ENCODE measurements at regions not wholly inside any gene's neighbourhood (a gene's known extent, or its start where the extent isn't known, plus 50 kb on each side); places are given as distances from the start of the nearest gene placed in this dataset.
"Not testable (repeated sequence)": the region's sequence is repeated elsewhere in the genome, so short reads cannot be mapped to it uniquely, and the experiment has no call there.

DNA sequence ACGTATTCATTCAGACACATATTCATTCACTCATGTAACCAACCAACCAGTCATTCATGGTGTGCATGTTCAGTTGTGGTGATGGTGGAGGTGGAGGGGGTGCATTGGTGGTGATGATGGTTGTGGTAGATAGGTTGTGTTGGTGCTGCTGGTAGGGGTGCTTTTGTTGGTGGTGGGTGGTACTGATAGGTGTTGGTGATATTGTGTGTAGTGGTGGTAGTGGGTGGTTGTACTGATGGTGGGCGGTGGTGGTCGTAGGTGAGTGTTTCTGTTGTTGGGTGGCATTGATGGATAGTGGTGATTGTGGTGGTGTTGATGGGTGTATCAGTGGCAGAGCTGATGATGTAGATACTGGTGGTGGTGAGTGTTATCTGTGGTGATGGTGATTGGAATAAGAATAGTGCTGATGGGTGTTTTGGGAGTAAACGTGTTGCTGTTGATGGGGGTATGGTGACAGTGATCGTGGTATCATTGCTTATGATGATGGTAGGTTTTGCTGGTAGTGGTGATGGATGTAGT lies 59.8 kb upstream of the SHB start:
- H3K27me3 Mint-ChIP-seq: peaks cover 17% of the 10 kb centered on the region
- ChIA-PET CTCF (interaction anchor here (0.7 to 0.8 kb wide), 2 partner anchors 14 to 57 kb away, joined by 3 to 4 read pairs; no protein-coding TSS in a partner anchor), POLR2A (no interaction called here)
- H3K4me1 Mint-ChIP-seq: peaks cover 2% of the 10 kb centered on the region
- H3K4me3 Mint-ChIP-seq: no peak overlapping the region
- no peak overlapping the region for H3K27ac Mint-ChIP-seq
- intact Hi-C loops (cut with DNase I, micrococcal nuclease): no loop called here
- H3K9me3 Mint-ChIP-seq (ENCODE audit: low read depth): no peaks in the 10 kb centered on the region
- ATAC-seq (no peak), DNase-seq (no peak)
- H3K36me3 Mint-ChIP-seq (ENCODE audit: low read depth): no peaks in the 10 kb centered on the region

DNA sequence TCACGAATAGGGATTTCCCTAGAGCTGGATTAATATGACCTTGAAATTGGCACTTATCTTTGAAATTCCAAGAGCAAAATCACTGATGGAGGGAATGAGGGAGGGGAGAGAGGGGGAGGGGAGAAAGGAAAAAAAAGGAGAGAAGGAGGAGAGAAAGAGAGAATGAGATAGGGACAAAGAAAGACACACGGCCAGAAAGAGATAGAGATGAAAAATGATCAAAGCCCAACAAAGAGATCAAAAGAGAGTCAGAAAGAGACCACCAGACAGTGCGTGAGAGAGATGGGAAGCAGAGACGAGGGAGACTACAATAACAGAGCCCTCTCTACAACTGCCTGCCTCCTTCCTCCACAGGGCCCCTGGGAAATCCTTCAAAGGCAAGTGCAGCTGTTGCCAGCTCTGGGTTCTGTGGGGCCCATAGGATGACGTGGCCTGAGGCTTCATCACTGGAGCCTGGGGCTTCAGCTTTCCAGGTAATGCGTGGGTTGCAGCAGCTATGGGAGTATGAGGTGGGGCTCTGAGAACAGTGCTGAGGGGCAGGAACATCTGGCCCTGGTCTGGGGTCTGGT lies 58.3 kb upstream of the SHB start:
- Mint-ChIP-seq H3K27ac (no peak overlapping the region), H3K36me3 (ENCODE audit: low read depth) (no peaks in the 10 kb centered on the region), H3K4me3 (no peak overlapping the region), H3K27me3 (peaks cover 14% of the 10 kb centered on the region), H3K9me3 (ENCODE audit: low read depth) (no peaks in the 10 kb centered on the region), H3K4me1 (peaks cover 2% of the 10 kb centered on the region)
- POLR2A ChIA-PET: no interaction called here
- DNase-seq (peak; percentile 15), ATAC-seq (peak; percentile 19)
- CTCF ChIA-PET: no interaction called here
- intact Hi-C loops (cut with DNase I, micrococcal nuclease): no loop called here

DNA sequence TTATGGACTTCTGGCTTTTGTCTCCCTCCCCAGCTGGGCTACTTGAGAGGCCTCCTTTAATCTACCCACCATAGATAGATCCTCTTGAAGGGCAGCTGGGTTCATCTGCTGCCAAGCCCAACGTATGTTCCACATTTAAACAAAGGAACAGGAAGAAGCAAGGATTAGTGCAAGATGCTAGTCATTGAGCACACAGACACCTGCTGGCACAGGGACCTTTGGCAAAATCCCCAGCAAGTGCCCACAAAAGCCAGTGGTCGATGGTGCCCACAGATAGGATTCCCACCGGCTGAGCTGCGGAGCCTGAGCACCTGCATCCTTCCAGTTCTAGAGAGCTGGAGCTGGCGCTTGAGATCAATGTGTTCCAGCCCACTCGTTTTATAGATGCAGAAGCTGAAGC lies 57.7 kb upstream of the SHB start:
- peaks cover 14% of the 10 kb centered on the region for H3K27me3 Mint-ChIP-seq
- intact Hi-C loops (cut with DNase I, micrococcal nuclease): no loop called here
- ChIA-PET POLR2A (no interaction called here), CTCF (interaction anchor here (0.7 kb wide), 1 partner anchor 41 kb away, joined by 3 read pairs; no protein-coding TSS in a partner anchor)
- no peak overlapping the region for H3K4me3 Mint-ChIP-seq
- no peaks in the 10 kb centered on the region for H3K9me3 Mint-ChIP-seq (ENCODE audit: low read depth)
- no peak overlapping the region for H3K27ac Mint-ChIP-seq
- no peak for ATAC-seq
- H3K36me3 Mint-ChIP-seq (ENCODE audit: low read depth): no peaks in the 10 kb centered on the region
- peaks cover 2% of the 10 kb centered on the region for H3K4me1 Mint-ChIP-seq
- DNase-seq: no peak

DNA sequence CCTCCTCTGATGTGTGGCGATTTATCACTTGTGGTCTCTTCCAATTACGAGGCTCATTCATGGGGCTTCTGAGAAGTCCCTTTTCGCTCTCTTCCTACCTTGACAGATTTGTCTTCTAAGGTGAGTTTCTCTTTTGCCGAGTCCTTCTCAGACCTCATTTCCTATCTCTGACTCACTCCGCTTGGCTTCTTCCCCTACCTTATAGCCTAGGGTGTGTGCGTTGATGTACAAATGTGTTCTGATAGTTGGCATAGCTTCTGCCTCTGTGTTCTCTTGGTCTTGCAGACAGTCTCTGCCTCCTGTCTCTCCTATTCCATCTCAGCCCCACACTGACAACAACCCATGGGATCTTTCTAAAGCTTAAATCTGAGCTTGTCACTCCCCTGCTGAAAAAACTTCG lies 56.9 kb upstream of the SHB start:
- Mint-ChIP-seq H3K9me3 (ENCODE audit: low read depth) (no peaks in the 10 kb centered on the region), H3K27ac (no peak overlapping the region), H3K4me3 (no peak overlapping the region), H3K4me1 (peaks cover 2% of the 10 kb centered on the region), H3K27me3 (peaks cover 14% of the 10 kb centered on the region), H3K36me3 (ENCODE audit: low read depth) (no peaks in the 10 kb centered on the region)
- CTCF ChIA-PET: interaction anchor here (0.7 kb wide), 1 partner anchor 40 kb away, joined by 3 read pairs; no protein-coding TSS in a partner anchor
- intact Hi-C loops (cut with DNase I, micrococcal nuclease): no loop called here
- no peak for ATAC-seq
- POLR2A ChIA-PET: no interaction called here
- DNase-seq: no peak

DNA sequence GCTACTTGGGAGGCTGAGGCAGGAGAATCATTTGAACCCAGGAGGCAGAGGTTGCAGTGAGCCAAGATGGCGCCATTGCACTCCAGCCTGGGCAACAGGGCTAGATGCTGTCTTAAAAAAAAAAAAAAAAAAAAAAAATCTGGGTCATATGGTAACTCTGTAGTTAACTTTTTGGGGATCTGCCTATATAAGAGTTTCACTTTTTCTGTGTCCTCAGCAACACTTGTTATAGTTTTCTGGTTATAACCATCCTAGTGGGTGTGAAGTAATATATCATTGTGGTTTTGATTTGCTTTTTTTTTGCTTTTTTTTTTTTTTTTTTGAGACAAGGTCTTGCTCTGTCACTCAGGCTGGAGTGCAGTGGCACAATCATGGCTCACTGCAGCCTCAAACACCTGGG lies 54.3 kb upstream of the SHB start:
- H3K9me3 Mint-ChIP-seq (ENCODE audit: low read depth); H3K36me3 Mint-ChIP-seq (ENCODE audit: low read depth); H3K4me1 Mint-ChIP-seq; H3K4me3 Mint-ChIP-seq; DNase-seq; CTCF ChIA-PET; POLR2A ChIA-PET; ATAC-seq; intact Hi-C loops (cut with DNase I, micrococcal nuclease); H3K27ac Mint-ChIP-seq: not testable (repeated sequence)
- peaks cover 21% of the 10 kb centered on the region for H3K27me3 Mint-ChIP-seq

DNA sequence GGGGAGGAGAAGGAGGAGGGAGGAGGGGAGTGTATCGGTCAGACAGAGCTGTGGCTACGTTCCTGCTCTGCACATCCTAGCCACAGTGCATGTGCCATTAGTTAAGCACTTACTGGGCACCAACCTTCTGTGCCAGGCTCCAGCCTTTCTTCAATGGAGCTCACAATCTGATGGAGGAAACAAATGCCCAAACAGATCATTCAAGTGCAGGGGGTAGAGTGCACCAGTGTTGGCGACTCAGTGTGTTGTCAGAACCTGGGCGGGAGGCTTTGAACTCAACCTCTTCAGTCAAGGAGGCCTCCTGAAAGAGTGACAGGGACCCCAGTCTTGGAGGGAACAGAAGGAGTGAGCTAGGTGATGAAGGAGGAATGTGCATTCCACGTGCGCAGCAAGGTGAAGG lies 51.9 kb upstream of the SHB start:
- H3K27ac Mint-ChIP-seq: no peak overlapping the region
- no peak overlapping the region for H3K4me3 Mint-ChIP-seq
- CTCF ChIA-PET: interaction anchor here (0.7 to 1.1 kb wide), 2 partner anchors 11 to 208 kb away, joined by 3 read pairs; no protein-coding TSS in a partner anchor

DNA sequence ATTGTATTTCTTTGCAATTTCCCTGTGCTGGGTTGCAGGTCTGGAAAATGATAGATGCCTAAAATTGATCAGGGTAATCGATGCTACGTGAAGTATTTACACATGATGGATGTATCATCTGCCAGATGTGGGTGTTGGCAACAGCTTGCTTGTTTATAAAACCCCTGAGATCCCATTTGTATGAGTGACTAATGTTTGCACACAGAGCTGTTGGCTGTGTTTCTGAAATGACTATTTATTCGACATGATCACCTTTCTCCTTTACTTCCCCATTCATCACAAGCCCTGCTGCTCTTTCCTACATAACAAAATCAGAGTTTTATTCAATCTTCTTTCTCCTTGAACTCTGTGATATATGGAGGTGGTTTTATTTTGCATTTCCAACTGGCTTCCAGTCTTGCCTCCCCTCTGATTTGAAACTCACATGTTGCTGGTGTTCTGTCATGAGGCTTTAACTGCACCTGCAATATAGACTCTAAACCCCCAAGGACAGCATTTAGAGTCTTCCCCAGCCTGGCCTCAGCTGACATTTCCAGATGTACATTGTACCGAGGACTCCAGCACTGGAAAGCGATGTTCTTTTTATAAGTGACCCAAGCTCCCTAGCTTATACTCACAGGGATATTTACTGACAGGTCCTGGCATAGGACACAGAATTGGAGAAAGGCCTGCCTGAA lies 50.7 kb upstream of the SHB start:
- Mint-ChIP-seq H3K9me3 (ENCODE audit: low read depth) (no peaks in the 10 kb centered on the region), H3K36me3 (ENCODE audit: low read depth) (no peaks in the 10 kb centered on the region), H3K4me3 (no peak overlapping the region), H3K27ac (no peak overlapping the region), H3K4me1 (no peaks in the 10 kb centered on the region), H3K27me3 (peaks cover 15% of the 10 kb centered on the region)
- CTCF ChIA-PET: no interaction called here
- DNase-seq (no peak), ATAC-seq (no peak)
- POLR2A ChIA-PET: no interaction called here
- intact Hi-C loops (cut with DNase I, micrococcal nuclease): no loop called here

More for the DNA sequence above, 51.9 kb upstream of the SHB start:
- ATAC-seq (no peak), DNase-seq (no peak)
- Mint-ChIP-seq H3K9me3 (ENCODE audit: low read depth) (no peaks in the 10 kb centered on the region), H3K4me1 (no peaks in the 10 kb centered on the region), H3K36me3 (ENCODE audit: low read depth) (no peaks in the 10 kb centered on the region), H3K27me3 (peaks cover 13% of the 10 kb centered on the region)
- intact Hi-C loops (cut with DNase I, micrococcal nuclease): no loop called here
- POLR2A ChIA-PET: no interaction called here

DNA sequence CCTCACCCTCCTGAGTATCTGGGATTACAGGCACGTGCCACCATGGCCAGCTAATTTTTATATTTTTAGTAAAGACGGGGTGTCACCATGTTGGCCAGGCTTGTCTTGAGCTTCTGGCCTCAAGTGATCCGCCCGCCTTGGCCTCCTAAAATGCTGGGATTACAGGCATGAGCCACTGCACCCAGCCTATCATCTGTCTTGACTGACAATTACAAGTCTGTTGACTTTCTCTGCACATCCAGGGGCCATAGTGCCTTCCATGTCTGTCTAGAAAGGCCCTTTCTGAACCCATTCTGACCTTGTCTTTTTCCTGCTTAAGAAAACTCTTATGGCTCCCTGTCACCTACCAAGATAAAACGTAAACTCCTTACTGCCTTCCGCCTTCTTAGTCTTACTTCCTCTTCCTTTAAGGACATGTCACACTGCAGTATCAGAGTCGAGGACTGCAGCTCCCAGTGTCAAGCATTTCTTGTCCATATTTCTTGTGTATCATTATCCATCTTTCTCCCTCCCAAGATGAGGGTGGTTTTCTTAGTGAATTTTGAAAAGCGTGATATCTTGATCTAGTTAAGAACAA lies 49.9 kb upstream of the SHB start:
- peaks cover 12% of the 10 kb centered on the region for H3K27me3 Mint-ChIP-seq
- CTCF ChIA-PET: no interaction called here
- no peak overlapping the region for H3K4me3 Mint-ChIP-seq
- H3K27ac Mint-ChIP-seq: no peak overlapping the region
- H3K4me1 Mint-ChIP-seq: no peaks in the 10 kb centered on the region
- intact Hi-C loops (cut with DNase I, micrococcal nuclease): no loop called here
- DNase-seq (no peak), ATAC-seq (no peak)
- H3K9me3 Mint-ChIP-seq (ENCODE audit: low read depth): no peaks in the 10 kb centered on the region
- POLR2A ChIA-PET: interaction anchor here (0.6 kb wide), 1 partner anchor 214 kb away, joined by 3 read pairs; no protein-coding TSS in a partner anchor
- no peaks in the 10 kb centered on the region for H3K36me3 Mint-ChIP-seq (ENCODE audit: low read depth)

Data from activated CD4-positive, alpha-beta T cell treated with anti-CD3 and anti-CD28 coated beads for 36 hours (primary cell).